AG10803 (cell line): ENCODE measurements at regions not wholly inside any gene's neighbourhood (a gene's known extent, or its start where the extent isn't known, plus 50 kb on each side); places are given as distances from the start of the nearest gene placed in this dataset.

Experiments used
- DNase-seq: peaks from one replicate; pipeline ENCODE4 v3.0.0; 2010; ENCODE audit warnings: low read depth
- H3K4me3 ChIP-seq: 2 replicates; pipeline ENCODE4 v1.5.1; 2011; ENCODE audit warnings: mild to moderate bottlenecking, low read length, control low read depth
- CTCF ChIP-seq: conservative IDR thresholded peaks from 2 replicates; pipeline ENCODE4 v1.5.1; 2011; ENCODE audit warnings: mild to moderate bottlenecking, low read length, control low read depth, inconsistent platforms

DNA sequence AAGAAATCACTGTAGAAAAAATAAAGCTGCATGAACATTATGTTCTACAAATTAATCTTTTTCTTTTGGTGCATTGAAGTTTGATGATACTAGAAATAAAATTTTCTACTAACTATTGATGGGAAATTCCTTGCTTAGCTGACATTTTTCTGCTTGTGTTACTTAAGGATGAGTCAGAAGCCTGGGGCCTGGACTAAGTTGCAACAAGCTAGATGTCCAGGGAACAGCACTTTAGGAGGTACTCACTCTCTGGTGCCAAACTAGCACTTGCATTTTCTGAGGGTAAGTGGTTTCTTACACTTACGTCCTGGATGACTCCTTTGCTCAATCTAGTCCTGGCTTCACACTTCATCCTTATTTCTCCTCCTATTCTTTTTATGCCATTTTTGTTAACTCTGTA lies 945.1 kb downstream of the IGSF11 start:
- H3K4me3 ChIP-seq, result no peak overlapping the region
- DNase-seq, result no peak
- TF ChIP-seq CTCF, result no peak

GRCh38 chr3:118097226-118097625 lies 937.4 kb downstream of the IGSF11 start:
- no peak for TF ChIP-seq CTCF
- DNase-seq, result no peak
- no peak overlapping the region for H3K4me3 ChIP-seq

GRCh38 chr3:118097660-118098059 lies 937.0 kb downstream of the IGSF11 start:
- TF ChIP-seq CTCF, result no peak
- DNase-seq, result no peak
- H3K4me3 ChIP-seq, result no peak overlapping the region

GRCh38 chr3:118098827-118099226 lies 935.8 kb downstream of the IGSF11 start:
- H3K4me3 ChIP-seq, result no peak overlapping the region
- TF ChIP-seq CTCF, result no peak
- DNase-seq, result no peak

DNA sequence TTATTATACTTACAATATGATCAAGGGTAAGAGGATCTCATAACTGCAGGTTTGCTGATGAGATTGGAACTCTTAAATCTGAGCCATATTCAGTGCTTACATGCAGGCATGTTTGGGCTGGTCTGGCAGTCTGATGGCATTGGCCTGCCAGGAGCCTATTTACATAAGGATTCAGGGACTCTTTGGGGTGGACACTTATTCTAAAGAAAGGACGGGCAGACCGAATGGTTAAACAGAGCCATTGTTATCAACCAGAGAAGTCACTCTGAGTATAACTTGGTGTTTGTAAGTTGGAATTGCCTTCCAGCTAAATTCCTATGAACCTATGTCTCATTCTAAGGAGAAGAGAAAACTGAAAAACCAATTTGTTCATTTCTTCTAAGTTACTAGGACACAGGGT lies 932.8 kb downstream of the IGSF11 start:
- no peak for DNase-seq
- no peak for TF ChIP-seq CTCF
- no peak overlapping the region for H3K4me3 ChIP-seq

DNA sequence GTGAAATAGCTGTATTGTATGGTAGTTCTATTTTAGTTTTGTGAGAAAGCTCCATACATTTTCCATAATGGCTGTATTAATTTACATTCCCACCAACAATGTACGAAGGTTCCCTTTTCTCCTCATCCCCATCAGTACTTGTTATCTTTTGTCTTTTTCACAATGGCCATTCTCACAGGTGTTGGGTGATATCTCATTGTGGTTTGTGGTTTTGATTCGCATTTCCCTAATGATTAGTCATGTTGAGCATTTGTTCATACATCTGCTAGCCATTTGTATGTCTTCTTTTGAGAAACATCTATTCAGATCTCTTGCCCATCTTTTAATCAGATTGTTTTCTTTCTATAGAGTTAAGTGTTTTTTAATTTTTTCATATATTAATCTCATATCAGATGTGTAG lies 931.9 kb downstream of the IGSF11 start:
- TF ChIP-seq CTCF, result no peak
- no peak overlapping the region for H3K4me3 ChIP-seq
- no peak for DNase-seq

DNA sequence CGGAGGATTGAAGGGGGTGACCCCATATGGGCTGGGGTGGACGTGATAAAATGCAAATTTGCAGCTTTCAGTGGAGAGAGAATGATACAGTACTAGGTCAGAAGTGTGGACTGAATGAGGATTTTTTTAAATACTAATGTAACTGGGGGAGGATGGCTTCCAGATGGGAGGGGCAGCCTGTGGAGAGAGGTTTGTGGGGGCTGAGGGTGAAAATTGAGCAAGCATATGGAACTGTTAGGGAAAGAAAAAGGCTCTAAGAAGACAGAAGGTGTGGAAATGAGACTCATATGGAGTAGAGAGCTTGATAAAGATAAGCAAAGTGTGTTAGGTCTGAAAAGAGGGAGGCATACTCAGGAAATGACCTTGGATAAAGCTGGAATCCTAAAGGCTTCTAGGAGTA lies 926.4 kb downstream of the IGSF11 start:
- H3K4me3 ChIP-seq, result no peak overlapping the region
- no peak for TF ChIP-seq CTCF
- DNase-seq, result no peak
